K562 (cell line): ENCODE measurements at regions not wholly inside any gene's neighbourhood (a gene's known extent, or its start where the extent isn't known, plus 50 kb on each side); places are given as distances from the start of the nearest gene placed in this dataset.

Source experiments
- ATAC-seq: fragments of 200-7000 bp; cut with Tn5 transposase; 3 replicates; pipeline ENCODE4 v1.9.1; 2020; ENCODE audit warnings: moderate library complexity
- BruUV-seq: library from RNA; stranded (reverse); fragments of 400-500 nt; replicated peaks from 2 replicates; lab custom pipeline; 2021; lab: Mats Ljungman, UMichigan
- CTCF ChIA-PET: fragments of 300-600 bp; formaldehyde crosslinking; extraction: SDS; loops from one replicate; lab custom pipeline; 2021; ENCODE audit warnings: low intra/inter-chr PET ratio; lab: Yijun Ruan, JAX
- POLR2A ChIA-PET: fragments of 300-600, 350-650 bp; sonication (Branson Sonifier 250); formaldehyde crosslinking; extraction: SDS; loops from one replicate; lab custom pipeline; 2021; ENCODE audit warnings: antibody characterized with exemption, inconsistent platforms; lab: Yijun Ruan, JAX
- DNase-seq, 4 experiments: peaks; one replicate each; pipeline versions ENCODE4 v3.0.0 to v3.0.0-alpha.2; 2011 to 2018; ENCODE audit warnings: low spot score in 3 of 4, mixed read lengths in 3 of 4; ENCODE audit errors: extremely low read depth in 1 of 4
- FAIRE-seq: peaks from 2 replicates; lab custom pipeline; 2011; peaks lifted over from hg19 to GRCh38; lab: Jason Lieb, UNC
- H2AFZ ChIP-seq: 2 replicates; pipeline ENCODE4 v1.6.0; 2011; ENCODE audit warnings: low read depth, low read length, control low read depth, inconsistent platforms
- H3K27ac ChIP-seq: fragments of 200-600 bp; 3 replicates; pipeline ENCODE4 v1.8.0; 2011; ENCODE audit warnings: low read depth, mild to moderate bottlenecking, control low read depth, inconsistent platforms, low read length, moderate library complexity, mixed read lengths; ENCODE audit errors: extremely low read depth
- H3K27me3 ChIP-seq, 2 experiments: fragments of 300-600 bp in 1 of 2; 2 replicates in 1 of 2; 3 replicates in 1 of 2; pipeline versions ENCODE4 v1.6.0 to v1.8.0; 2011; ENCODE audit warnings: inconsistent platforms in 2 of 2, low read length in 2 of 2, mild to moderate bottlenecking in 1 of 2, mixed read lengths in 1 of 2, moderate library complexity in 1 of 2; ENCODE audit not compliant: control insufficient read depth in 2 of 2, insufficient read depth in 2 of 2
- H3K36me3 ChIP-seq: fragments of 300-600 bp; 3 replicates; pipeline ENCODE4 v1.8.0; 2011; ENCODE audit warnings: mild to moderate bottlenecking, low read length, inconsistent platforms; ENCODE audit not compliant: control insufficient read depth, insufficient read depth
- H3K4me1 ChIP-seq, 2 experiments: fragments of 200-600 bp in 1 of 2; replicated peaks in 1 of 2; 2 replicates in 1 of 2; 3 replicates in 1 of 2; pipeline versions ENCODE4 v1.5.1 to v1.8.0; 2011; ENCODE audit warnings: inconsistent platforms in 2 of 2, low read length in 2 of 2, mild to moderate bottlenecking in 1 of 2, mixed read lengths in 1 of 2, moderate library complexity in 1 of 2; ENCODE audit not compliant: control insufficient read depth in 2 of 2, insufficient read depth in 2 of 2
- H3K4me2 ChIP-seq: 2 replicates; pipeline ENCODE4 v1.6.1; 2011; ENCODE audit warnings: low read length, control low read depth, inconsistent platforms, mixed read lengths; ENCODE audit not compliant: insufficient read depth
- H3K4me3 ChIP-seq: fragments of 200-600 bp; sonication (generic), shearing (Covaris generic); 2 replicates; pipeline ENCODE4 v1.5.1; 2016; ENCODE audit warnings: control low read depth, inconsistent platforms
- H3K79me2 ChIP-seq: fragments of 200-600 bp; 3 replicates; pipeline ENCODE4 v1.8.0; 2011; ENCODE audit warnings: low read length, inconsistent platforms; ENCODE audit not compliant: control insufficient read depth, insufficient read depth
- H3K9ac ChIP-seq, 2 experiments: 2 replicates each; pipeline versions ENCODE4 v1.6.0 to v1.6.1; 2011; ENCODE audit warnings: low read depth in 2 of 2, low read length in 2 of 2, control low read depth in 1 of 2, inconsistent platforms in 1 of 2, mild to moderate bottlenecking in 1 of 2, mixed read lengths in 1 of 2; ENCODE audit not compliant: insufficient read depth in 1 of 2
- H3K9me1 ChIP-seq: one replicate; pipeline ENCODE4 v1.6.0; 2011; ENCODE audit warnings: inconsistent platforms, mild to moderate bottlenecking, low read length, moderate library complexity; ENCODE audit not compliant: control insufficient read depth, insufficient read depth
- H3K9me3 ChIP-seq: replicated peaks from 2 replicates; pipeline ENCODE4 v1.5.1; 2011; ENCODE audit warnings: low read depth, low read length, inconsistent platforms; ENCODE audit not compliant: control insufficient read depth, insufficient read depth
- H4K20me1 ChIP-seq: replicated peaks from 2 replicates; pipeline ENCODE4 v1.6.1; 2011; ENCODE audit warnings: low read length, inconsistent platforms, mixed read lengths; ENCODE audit not compliant: control insufficient read depth, insufficient read depth
- ARID2 ChIP-seq: fragments of 450-650 bp; IDR thresholded peaks from 2 replicates; pipeline ENCODE4 v1.6.1; 2017; ENCODE audit warnings: antibody characterized with exemption, mild to moderate bottlenecking
- FOXK2 ChIP-seq, 2 experiments: fragments of 450-650 bp; IDR thresholded peaks in 1 of 2; conservative IDR thresholded peaks in 1 of 2; 2 replicates each; pipeline ENCODE4 v1.6.1; 2016; ENCODE audit warnings: low read depth in 2 of 2, mild to moderate bottlenecking in 1 of 2
- MBD2 ChIP-seq: sonication (generic); IDR thresholded peaks from 2 replicates; pipeline ENCODE4 v1.6.1; 2016; ENCODE audit warnings: low read depth, borderline replicate concordance
- MED1 ChIP-seq: sonication (generic); formaldehyde crosslinking; IDR thresholded peaks from 2 replicates; pipeline ENCODE4 v1.8.1; 2023; ENCODE audit warnings: missing genetic modification reagents, borderline replicate concordance
- MTA1 ChIP-seq: fragments of 450-650 bp; IDR thresholded peaks from 2 replicates; pipeline ENCODE4 v1.6.1; 2017; ENCODE audit warnings: borderline replicate concordance
- PHTF2 ChIP-seq: fragments of 250-450 bp; sonication (Bioruptor Pico); IDR thresholded peaks from 2 replicates; pipeline ENCODE4 v1.5.0; 2021; ENCODE audit warnings: mild to moderate bottlenecking
- RB1 ChIP-seq: fragments of 450-650 bp; IDR thresholded peaks from 2 replicates; pipeline ENCODE4 v1.6.1; 2017; ENCODE audit warnings: low read depth, mild to moderate bottlenecking
- RCOR1 ChIP-seq, 2 experiments: IDR thresholded peaks; 2 replicates each; pipeline ENCODE4 v1.6.1; 2012; ENCODE audit warnings: low read depth in 2 of 2, low read length in 2 of 2, borderline replicate concordance in 1 of 2, improper control_type of control experiment in 1 of 2
- ZNF354B ChIP-seq: fragments of 250-450 bp; sonication (Bioruptor Pico); IDR thresholded peaks from 2 replicates; pipeline ENCODE4 v1.4.0; 2020
- WGBS: fragments of 100-300 bp; shearing (Covaris generic); methylation state at CpG from one replicate; pipeline ENCODE4 v1.1.6; 2016; ENCODE audit warnings: low coverage, mixed read lengths; ENCODE audit not compliant: insufficient coverage; ENCODE audit errors: missing lambda C conversion rate; 5-methylcytosine and 5-hydroxymethylcytosine counted together
- in situ Hi-C: fragments of 300-500 bp; cut with MboI; formaldehyde crosslinking; loops from 4 replicates; pipeline ENCODE4 v1.15.0; 2018; ENCODE audit warnings: inconsistent platforms, mixed read lengths
- intact Hi-C: fragments of 100-400 bp; cut with micrococcal nuclease; formaldehyde crosslinking; loops from 2 replicates; pipeline ENCODE4 v1.14.2; 2022
- TF ChIP-seq, protein P1 (sequence below): fragments of 250-450 bp; sonication (Bioruptor Pico); IDR thresholded peaks from 2 replicates; pipeline ENCODE4 v1.4.0; 2020
- TF ChIP-seq, protein P2 (sequence below): IDR thresholded peaks from 3 replicates; pipeline ENCODE4 v1.6.1; 2011; ENCODE audit warnings: borderline replicate concordance, mild to moderate bottlenecking; ENCODE audit not compliant: insufficient read length, insufficient read depth

DNA sequence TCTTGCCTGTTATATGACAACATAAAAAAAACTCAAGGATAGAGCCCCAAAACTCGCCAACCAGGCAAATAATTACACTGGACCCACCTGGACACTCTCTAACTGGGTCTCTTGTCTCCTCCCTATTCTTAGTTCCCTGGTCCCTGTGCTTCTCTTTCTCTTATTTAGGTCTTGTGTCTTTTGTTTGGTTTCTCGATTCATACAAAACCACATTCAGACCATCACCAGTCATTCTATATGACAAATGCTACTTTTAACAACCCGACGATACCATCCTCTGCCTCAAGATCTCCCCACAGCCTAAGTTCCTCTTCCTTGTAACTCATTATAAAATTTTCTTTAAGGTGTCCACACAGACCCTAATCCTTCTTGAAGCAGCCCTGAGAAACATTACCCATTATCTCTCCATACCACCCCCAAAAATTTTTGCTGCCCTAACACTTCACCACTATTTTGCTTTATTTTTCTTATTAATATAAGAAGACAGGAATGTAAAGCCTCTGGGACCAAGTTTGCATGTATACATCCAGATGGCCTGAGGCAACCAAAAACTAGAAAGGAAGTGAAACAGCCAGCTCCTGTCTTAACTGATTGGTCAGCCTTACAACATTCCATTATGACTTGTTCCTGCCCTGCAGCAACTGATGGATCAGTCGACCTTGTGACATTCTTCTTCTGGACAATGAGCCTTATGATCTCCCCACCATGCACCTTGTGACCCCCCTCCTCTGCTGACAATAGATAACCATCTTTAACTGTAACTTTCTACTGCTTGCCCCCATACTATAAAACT lies 638.2 kb downstream of the AMY1C start:
- FAIRE-seq = no peak
- ATAC-seq = no peak
- TF ChIP-seq, protein P1, sequence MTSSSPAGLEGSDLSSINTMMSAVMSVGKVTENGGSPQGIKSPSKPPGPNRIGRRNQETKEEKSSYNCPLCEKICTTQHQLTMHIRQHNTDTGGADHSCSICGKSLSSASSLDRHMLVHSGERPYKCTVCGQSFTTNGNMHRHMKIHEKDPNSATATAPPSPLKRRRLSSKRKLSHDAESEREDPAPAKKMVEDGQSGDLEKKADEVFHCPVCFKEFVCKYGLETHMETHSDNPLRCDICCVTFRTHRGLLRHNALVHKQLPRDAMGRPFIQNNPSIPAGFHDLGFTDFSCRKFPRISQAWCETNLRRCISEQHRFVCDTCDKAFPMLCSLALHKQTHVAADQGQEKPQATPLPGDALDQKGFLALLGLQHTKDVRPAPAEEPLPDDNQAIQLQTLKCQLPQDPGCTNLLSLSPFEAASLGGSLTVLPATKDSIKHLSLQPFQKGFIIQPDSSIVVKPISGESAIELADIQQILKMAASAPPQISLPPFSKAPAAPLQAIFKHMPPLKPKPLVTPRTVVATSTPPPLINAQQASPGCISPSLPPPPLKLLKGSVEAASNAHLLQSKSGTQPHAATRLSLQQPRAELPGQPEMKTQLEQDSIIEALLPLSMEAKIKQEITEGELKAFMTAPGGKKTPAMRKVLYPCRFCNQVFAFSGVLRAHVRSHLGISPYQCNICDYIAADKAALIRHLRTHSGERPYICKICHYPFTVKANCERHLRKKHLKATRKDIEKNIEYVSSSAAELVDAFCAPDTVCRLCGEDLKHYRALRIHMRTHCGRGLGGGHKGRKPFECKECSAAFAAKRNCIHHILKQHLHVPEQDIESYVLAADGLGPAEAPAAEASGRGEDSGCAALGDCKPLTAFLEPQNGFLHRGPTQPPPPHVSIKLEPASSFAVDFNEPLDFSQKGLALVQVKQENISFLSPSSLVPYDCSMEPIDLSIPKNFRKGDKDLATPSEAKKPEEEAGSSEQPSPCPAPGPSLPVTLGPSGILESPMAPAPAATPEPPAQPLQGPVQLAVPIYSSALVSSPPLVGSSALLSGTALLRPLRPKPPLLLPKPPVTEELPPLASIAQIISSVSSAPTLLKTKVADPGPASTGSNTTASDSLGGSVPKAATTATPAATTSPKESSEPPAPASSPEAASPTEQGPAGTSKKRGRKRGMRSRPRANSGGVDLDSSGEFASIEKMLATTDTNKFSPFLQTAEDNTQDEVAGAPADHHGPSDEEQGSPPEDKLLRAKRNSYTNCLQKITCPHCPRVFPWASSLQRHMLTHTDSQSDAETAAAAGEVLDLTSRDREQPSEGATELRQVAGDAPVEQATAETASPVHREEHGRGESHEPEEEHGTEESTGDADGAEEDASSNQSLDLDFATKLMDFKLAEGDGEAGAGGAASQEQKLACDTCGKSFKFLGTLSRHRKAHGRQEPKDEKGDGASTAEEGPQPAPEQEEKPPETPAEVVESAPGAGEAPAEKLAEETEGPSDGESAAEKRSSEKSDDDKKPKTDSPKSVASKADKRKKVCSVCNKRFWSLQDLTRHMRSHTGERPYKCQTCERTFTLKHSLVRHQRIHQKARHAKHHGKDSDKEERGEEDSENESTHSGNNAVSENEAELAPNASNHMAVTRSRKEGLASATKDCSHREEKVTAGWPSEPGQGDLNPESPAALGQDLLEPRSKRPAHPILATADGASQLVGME (CRISPR knock-in tag) = no peak
- TF ChIP-seq, protein P2, sequence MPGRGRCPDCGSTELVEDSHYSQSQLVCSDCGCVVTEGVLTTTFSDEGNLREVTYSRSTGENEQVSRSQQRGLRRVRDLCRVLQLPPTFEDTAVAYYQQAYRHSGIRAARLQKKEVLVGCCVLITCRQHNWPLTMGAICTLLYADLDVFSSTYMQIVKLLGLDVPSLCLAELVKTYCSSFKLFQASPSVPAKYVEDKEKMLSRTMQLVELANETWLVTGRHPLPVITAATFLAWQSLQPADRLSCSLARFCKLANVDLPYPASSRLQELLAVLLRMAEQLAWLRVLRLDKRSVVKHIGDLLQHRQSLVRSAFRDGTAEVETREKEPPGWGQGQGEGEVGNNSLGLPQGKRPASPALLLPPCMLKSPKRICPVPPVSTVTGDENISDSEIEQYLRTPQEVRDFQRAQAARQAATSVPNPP = no peak
- TF ChIP-seq MED1 (CRISPR knock-in tag) = no peak
- no peak for TF ChIP-seq MTA1
- no peak for TF ChIP-seq PHTF2 (CRISPR knock-in tag)
- no peak for TF ChIP-seq FOXK2 (conservative IDR thresholded peaks at IDR 0.05 in 1 of 2, IDR thresholded peaks at IDR 0.05 in 1 of 2; ENCODE audit: low read depth in 2 of 2)
- TF ChIP-seq RB1 = no peak
- no peak for TF ChIP-seq MBD2
- TF ChIP-seq RCOR1 (IDR thresholded peaks at IDR 0.05; ENCODE audit: borderline replicate concordance in 1 of 2, low read depth in 2 of 2, low read length in 2 of 2) = no peak
- TF ChIP-seq ARID2 = no peak
- no peak for TF ChIP-seq ZNF354B (CRISPR knock-in tag)
- TF ChIP-seq, all 486 proteins: peak for 0
- H3K36me3 ChIP-seq = no peaks in the 10 kb centered on the region
- no peak overlapping the region for H2AFZ ChIP-seq
- ChIA-PET CTCF (no interaction called here), POLR2A (no interaction called here)
- H3K9ac ChIP-seq = no peak overlapping the region
- H3K79me2 ChIP-seq = no peaks in the 10 kb centered on the region
- H3K27ac ChIP-seq = no peak overlapping the region
- H3K9me3 ChIP-seq = no peaks in the 10 kb centered on the region; the same call in 1 of the 2 replicates
- H3K27me3 ChIP-seq = no peaks in the 10 kb centered on the region
- H4K20me1 ChIP-seq = no peaks in the 10 kb centered on the region
- in situ Hi-C loops = no loop called here
- no peaks in the 10 kb centered on the region for H3K4me1 ChIP-seq
- 0% methylated on average over 5 of the region's 5 CpGs for WGBS
- intact Hi-C loops = no loop called here
- BruUV-seq = no TSS peak
- H3K9me1 ChIP-seq = no peaks in the 10 kb centered on the region
- no peak for DNase-seq
- no peak overlapping the region for H3K4me2 ChIP-seq
- H3K4me3 ChIP-seq = no peak overlapping the region
